C4-2B (cell line): ENCODE measurements at regions not wholly inside any gene's neighbourhood (a gene's known extent, or its start where the extent isn't known, plus 50 kb on each side); places are given as distances from the start of the nearest gene placed in this dataset.
"Not testable (repeated sequence)": the region's sequence is repeated elsewhere in the genome, so short reads cannot be mapped to it uniquely, and the experiment has no call there.

Experiments used
- ZFX ChIP-seq: fragments of 450-650 bp; IDR thresholded peaks from 2 replicates; pipeline ENCODE4 v1.6.1; 2017
- TF ChIP-seq, protein P1 (sequence below): fragments of 450-650 bp; conservative IDR thresholded peaks from 2 replicates; pipeline ENCODE4 v1.5.1; 2017; ENCODE audit warnings: mild to moderate bottlenecking

DNA sequence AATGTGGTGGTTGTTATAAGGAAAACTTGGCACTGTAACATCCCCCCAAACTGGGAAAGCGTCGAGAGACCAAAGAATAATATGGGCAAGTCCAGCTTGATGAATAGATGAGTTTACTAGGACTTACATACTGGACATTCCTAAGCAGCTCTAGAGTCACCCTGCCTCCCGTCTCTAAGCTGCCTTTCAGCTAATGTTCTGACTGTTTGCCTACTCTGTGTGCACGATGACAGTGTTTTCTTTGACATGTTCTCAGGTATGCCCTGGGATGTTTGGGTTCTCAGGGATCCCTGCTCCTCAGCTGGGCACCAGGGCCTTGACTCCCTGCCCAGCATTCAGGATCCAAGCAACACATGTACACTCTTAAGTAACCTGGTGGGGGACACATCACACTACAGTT lies 87.5 kb downstream of the MRPL57 start:
- TF ChIP-seq, protein P1, sequence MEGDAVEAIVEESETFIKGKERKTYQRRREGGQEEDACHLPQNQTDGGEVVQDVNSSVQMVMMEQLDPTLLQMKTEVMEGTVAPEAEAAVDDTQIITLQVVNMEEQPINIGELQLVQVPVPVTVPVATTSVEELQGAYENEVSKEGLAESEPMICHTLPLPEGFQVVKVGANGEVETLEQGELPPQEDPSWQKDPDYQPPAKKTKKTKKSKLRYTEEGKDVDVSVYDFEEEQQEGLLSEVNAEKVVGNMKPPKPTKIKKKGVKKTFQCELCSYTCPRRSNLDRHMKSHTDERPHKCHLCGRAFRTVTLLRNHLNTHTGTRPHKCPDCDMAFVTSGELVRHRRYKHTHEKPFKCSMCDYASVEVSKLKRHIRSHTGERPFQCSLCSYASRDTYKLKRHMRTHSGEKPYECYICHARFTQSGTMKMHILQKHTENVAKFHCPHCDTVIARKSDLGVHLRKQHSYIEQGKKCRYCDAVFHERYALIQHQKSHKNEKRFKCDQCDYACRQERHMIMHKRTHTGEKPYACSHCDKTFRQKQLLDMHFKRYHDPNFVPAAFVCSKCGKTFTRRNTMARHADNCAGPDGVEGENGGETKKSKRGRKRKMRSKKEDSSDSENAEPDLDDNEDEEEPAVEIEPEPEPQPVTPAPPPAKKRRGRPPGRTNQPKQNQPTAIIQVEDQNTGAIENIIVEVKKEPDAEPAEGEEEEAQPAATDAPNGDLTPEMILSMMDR = not testable (repeated sequence)
- not testable (repeated sequence) for TF ChIP-seq ZFX
